Gastrocnemius medialis (tissue), 4 donors: ENCODE measurements at regions not wholly inside any gene's neighbourhood (a gene's known extent, or its start where the extent isn't known, plus 50 kb on each side); places are given as distances from the start of the nearest gene placed in this dataset.

Experiments
- CTCF ChIP-seq, 5 experiments: fragments of 450-650 bp in 3 of 5; fragments of 200-600 bp in 2 of 5; sonication (generic) in 2 of 5; IDR thresholded peaks in 4 of 5; conservative IDR thresholded peaks in 1 of 5; 1 replicate in 4 of 5; 2 replicates in 1 of 5; pipeline ENCODE4 v1.5.1; 2016 to 2019; ENCODE audit warnings: antibody characterized with exemption in 5 of 5, mild to moderate bottlenecking in 3 of 5, moderate library complexity in 3 of 5
- POLR2A ChIP-seq, 2 donors: fragments of 450-650 bp; IDR thresholded peaks; one replicate each; pipeline ENCODE4 v1.6.1; 2017; ENCODE audit warnings: antibody characterized with exemption in 2 of 2, mild to moderate bottlenecking in 2 of 2, moderate library complexity in 2 of 2

GRCh38 chr17:79239205-79239604 lies 164.6 kb downstream of the ENGASE start:
- no peak for TF ChIP-seq POLR2A (IDR thresholded peaks at IDR 0.05)
- no peak for TF ChIP-seq CTCF (IDR thresholded peaks at IDR 0.05 in 4 of 5, conservative IDR thresholded peaks at IDR 0.05 in 1 of 5)
